Stimulated activated memory B cell treated with anti-CD40 and anti-IgM and Interleukin-4, amounts not matched to agents 10 μg/mL and 1 μg/mL and 100 μg/mL, for 72 hours (primary cell): ENCODE measurements at regions not wholly inside any gene's neighbourhood (a gene's known extent, or its start where the extent isn't known, plus 50 kb on each side); places are given as distances from the start of the nearest gene placed in this dataset.

ENCODE experiments used
- ATAC-seq: fragments of 150-1000 bp; cut with Tn5 transposase; 2 replicates; pipeline ENCODE4 v1.10.0; 2021
- H3K27ac Mint-ChIP-seq: one replicate; pipeline ENCODE4 v1.8.0; 2022; ENCODE audit warnings: mild to moderate bottlenecking, mixed read lengths
- H3K27me3 Mint-ChIP-seq: one replicate; pipeline ENCODE4 v1.8.0; 2022; ENCODE audit warnings: mixed read lengths
- H3K36me3 Mint-ChIP-seq: one replicate; pipeline ENCODE4 v1.8.0; 2022; ENCODE audit warnings: mixed read lengths
- H3K4me1 Mint-ChIP-seq: one replicate; pipeline ENCODE4 v1.8.0; 2022; ENCODE audit warnings: mixed read lengths
- H3K4me3 Mint-ChIP-seq: one replicate; pipeline ENCODE4 v1.8.0; 2022; ENCODE audit warnings: mild to moderate bottlenecking, moderate library complexity, mixed read lengths
- H3K9me3 Mint-ChIP-seq: one replicate; pipeline ENCODE4 v1.8.0; 2022; ENCODE audit warnings: mixed read lengths

DNA sequence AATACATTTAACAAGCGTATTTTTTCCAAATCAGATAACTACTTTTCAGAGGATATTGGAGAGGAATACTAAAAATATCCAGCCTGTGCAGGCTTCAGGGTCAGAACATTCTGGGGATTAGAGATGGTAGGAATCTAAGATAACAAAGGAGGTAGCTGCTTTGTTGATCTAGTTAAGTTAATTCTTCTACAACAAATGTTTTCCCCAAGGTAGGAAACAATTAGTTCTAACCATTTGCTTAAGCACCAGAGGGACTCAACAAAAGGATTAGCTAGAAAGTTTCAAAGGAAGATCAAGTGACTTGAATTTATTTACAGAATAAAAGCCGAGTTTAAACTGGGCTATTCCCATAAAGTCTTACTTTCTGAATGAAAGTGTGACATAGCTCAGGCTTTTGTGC, 524.2 kb downstream of the TMTC2 start:
- Mint-ChIP-seq H3K4me3 (no peak overlapping the region), H3K4me1 (no peaks in the 10 kb centered on the region), H3K27me3 (no peaks in the 10 kb centered on the region), H3K9me3 (no peaks in the 10 kb centered on the region), H3K27ac (no peak overlapping the region), H3K36me3 (no peaks in the 10 kb centered on the region)
- no peak for ATAC-seq

DNA sequence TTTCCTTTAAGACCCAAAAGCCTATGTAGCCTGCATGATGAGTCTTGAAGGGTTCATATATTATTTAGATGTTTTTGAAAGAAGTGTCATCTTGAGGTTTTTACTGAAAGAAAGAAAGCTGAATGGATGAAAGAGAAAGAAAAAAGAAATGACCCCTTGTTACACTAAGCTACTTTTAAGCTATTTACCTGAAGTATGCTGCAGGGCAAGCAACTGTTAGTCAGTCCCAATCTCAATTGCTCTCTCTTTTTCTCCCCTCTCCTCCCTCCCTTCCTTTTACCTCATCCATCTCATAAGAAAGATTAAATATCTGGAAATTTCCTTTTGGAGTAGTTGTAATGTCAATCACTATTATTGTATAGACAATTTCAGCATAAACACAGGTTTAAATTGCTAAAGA, 512.4 kb downstream of the TMTC2 start:
- H3K9me3 Mint-ChIP-seq, result peaks cover 2% of the 10 kb centered on the region
- no peak overlapping the region for H3K27ac Mint-ChIP-seq
- no peaks in the 10 kb centered on the region for H3K4me1 Mint-ChIP-seq
- ATAC-seq, result no peak
- no peaks in the 10 kb centered on the region for H3K36me3 Mint-ChIP-seq
- H3K4me3 Mint-ChIP-seq, result no peak overlapping the region
- H3K27me3 Mint-ChIP-seq, result no peaks in the 10 kb centered on the region

DNA sequence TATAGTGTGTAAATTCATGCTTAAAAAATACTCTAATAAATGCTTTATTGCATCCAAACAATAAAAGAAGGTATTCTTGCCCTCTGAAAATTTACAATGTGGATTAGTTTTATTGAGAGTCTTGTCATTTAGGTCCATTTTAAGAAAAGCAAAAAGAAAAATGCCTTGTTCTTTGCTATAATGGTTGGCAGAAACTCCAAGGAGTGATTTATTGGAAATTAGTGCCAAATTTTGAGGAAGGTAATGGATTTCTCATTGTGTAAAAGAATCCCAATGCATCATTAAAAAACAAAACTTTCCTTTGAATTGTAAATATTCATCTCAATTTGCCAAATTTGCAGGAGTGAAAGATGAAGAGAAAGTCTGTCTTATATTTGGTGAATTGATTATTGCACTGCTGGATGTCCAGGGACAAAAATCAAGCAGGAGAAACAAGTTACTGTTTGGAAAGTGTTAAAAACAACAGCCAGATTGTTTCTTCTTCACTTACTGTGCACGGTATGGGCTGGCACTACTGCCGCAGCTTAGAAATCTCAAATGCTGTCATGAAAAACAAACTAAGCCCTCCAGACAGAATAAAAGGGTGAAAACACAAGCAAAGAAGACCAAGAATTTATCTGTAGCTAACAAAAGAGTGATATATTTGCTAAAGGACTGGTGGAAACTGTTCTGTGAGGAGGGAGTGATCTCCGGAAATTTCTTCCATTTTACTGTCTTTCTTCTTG, 511.7 kb downstream of the TMTC2 start:
- no peaks in the 10 kb centered on the region for H3K27me3 Mint-ChIP-seq
- H3K4me1 Mint-ChIP-seq, result no peaks in the 10 kb centered on the region
- H3K4me3 Mint-ChIP-seq, result no peak overlapping the region
- no peak for ATAC-seq
- peaks cover 2% of the 10 kb centered on the region for H3K9me3 Mint-ChIP-seq
- no peaks in the 10 kb centered on the region for H3K36me3 Mint-ChIP-seq
- H3K27ac Mint-ChIP-seq, result no peak overlapping the region

DNA sequence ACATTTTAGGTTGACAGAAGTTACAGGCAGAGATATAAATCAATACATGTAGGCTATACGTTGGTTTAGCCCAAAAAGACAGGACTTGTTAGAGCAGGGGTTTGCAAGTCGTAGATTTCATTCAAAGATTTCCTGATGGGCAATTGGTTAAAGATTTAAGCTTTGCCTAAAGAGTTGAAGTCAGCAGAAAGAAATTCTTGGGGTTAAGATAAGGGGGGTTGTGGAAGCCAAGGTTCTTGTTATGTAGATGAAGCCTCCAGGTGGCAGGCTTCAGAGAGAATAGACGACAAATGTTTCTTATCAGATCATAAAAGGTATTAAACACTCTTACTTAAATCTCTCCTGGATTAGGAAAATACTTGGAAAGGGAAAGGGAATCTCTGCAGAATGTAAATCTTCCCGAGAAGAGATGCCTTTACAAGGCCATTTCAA, 510.8 kb downstream of the TMTC2 start:
- Mint-ChIP-seq H3K4me1 (no peaks in the 10 kb centered on the region), H3K27me3 (no peaks in the 10 kb centered on the region), H3K36me3 (no peaks in the 10 kb centered on the region), H3K4me3 (no peak overlapping the region), H3K27ac (no peak overlapping the region), H3K9me3 (peaks cover 2% of the 10 kb centered on the region)
- ATAC-seq, result no peak

DNA sequence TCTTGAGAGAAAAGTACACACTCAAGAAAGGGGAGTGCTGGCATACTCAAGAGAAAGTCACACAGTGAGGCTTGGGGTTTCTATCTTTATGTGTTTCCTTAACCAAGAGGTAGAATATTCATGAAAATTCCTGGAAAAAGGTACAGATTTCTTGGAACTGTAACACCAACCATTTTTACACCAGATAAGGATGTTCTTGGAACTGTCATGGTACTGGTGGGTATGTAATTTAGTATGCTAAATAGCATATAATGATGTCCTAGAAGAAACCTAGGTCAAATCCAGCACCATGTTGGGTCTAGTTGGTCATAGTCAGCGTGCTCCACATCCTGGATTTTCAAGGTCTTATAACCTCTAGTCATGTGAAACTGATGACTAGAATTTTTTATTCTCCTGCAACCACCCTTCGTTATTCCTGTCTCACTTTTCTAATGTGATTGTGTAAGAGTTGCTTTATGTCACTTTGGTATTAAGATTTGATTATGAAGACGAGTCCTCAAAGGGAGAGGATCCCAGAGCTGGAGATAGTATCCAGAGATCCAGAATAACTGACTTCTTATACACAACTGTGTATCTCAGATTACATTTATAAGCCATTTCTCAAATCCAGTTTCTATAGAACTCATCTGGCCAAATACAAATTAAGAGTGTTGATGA, 510.1 kb downstream of the TMTC2 start:
- no peak for ATAC-seq
- peaks cover 7% of the 10 kb centered on the region for H3K9me3 Mint-ChIP-seq
- no peaks in the 10 kb centered on the region for H3K27me3 Mint-ChIP-seq
- H3K36me3 Mint-ChIP-seq, result no peaks in the 10 kb centered on the region
- no peaks in the 10 kb centered on the region for H3K4me1 Mint-ChIP-seq
- no peak overlapping the region for H3K4me3 Mint-ChIP-seq
- H3K27ac Mint-ChIP-seq, result no peak overlapping the region

DNA sequence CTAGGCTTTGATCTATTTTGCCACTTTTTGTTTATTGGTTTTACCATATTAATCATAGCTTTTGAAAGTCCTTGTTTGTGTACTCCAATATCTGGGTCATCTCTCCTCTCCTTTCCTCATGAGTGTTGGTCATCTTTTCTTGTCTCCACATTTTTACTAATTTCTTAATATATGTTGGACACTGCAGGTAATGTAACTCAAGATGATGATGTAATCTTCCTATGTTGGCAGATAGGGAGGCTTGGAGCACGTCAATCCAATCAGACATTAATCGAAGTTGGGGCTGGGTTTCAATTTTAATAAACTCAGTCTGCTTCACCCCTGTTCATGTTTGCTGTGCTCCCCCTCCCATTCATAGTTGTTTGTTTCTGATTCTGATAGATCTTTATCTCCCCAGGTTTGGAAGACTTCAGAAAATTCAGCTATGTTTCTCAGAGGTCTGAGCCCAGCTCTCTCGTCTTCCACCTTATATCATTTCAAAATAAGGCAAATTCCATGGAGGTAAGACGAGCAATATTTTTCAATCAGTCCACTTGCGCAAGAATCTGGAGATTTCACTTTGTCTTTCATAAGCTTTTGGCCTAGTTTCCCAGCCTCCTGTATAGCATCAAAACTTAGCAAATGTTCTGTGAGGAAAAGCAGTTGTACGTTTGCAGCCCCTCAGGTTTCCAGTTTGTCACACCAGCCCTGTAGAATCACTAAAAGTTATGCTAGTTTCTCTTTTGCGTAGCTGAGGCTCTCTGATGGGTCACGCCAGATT, 504.1 kb downstream of the TMTC2 start:
- Mint-ChIP-seq H3K9me3 (peaks cover 5% of the 10 kb centered on the region), H3K36me3 (no peaks in the 10 kb centered on the region), H3K4me1 (no peaks in the 10 kb centered on the region), H3K27me3 (no peaks in the 10 kb centered on the region), H3K4me3 (no peak overlapping the region), H3K27ac (no peak overlapping the region)
- ATAC-seq, result no peak

DNA sequence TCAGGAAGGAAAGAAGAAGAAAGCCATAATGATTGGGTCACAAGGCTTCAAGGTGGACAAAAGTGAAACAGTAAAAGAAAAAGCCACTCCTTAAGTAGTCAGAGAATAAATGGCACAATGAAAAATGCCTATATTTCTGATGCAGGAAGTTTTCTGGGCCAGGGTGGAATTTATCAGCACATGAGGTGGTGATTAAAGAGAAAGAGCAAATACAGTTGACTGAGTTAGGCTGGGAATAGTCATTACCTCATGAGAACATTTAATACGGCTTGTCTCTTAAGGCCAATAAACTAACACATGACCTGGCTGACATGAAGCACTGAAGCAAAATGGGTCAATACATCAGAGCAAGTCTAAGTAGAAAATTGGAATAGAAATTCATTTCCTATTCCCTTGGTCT, 499.7 kb downstream of the TMTC2 start:
- Mint-ChIP-seq H3K27me3 (no peaks in the 10 kb centered on the region), H3K27ac (no peak overlapping the region), H3K36me3 (no peaks in the 10 kb centered on the region), H3K4me1 (no peaks in the 10 kb centered on the region), H3K4me3 (no peak overlapping the region), H3K9me3 (no peaks in the 10 kb centered on the region)
- ATAC-seq, result no peak

DNA sequence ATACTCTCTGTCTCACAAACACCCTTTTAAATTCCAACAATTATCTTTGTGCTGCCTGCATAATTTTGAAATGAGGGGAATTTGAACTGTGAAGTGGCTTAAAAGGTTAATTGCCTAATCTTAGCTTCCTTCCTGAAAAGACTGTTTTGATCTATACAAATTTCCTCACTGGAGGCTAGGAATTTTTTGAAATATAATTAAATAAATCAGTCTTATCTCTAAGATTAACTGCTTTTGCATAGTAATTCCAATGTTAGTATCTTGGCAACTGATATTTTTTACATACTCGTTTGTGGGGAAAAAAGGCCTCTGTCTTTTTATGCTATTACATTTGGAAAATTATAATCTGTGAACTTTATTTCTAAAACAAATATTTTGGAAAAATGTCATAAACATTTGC, 498.5 kb downstream of the TMTC2 start:
- Mint-ChIP-seq H3K9me3 (no peaks in the 10 kb centered on the region), H3K27ac (no peak overlapping the region), H3K4me3 (no peak overlapping the region), H3K36me3 (no peaks in the 10 kb centered on the region), H3K27me3 (no peaks in the 10 kb centered on the region), H3K4me1 (no peaks in the 10 kb centered on the region)
- ATAC-seq, result no peak
